Mesenchymal stem cell (in vitro differentiated cells and primary cell): ENCODE measurements at regions not wholly inside any gene's neighbourhood (a gene's known extent, or its start where the extent isn't known, plus 50 kb on each side); places are given as distances from the start of the nearest gene placed in this dataset.

Source experiments
- DNase-seq: peaks from one replicate; pipeline ENCODE4 v3.0.0-alpha.2; 2013
- H2AFZ ChIP-seq: one replicate; pipeline ENCODE4 v1.6.1; 2013; ENCODE audit warnings: low read depth, mild to moderate bottlenecking, control low read depth, inconsistent platforms, low read length, moderate library complexity
- H2AK5ac ChIP-seq: 2 replicates; pipeline ENCODE4 v1.6.1; 2013; ENCODE audit warnings: low read length, moderate library complexity, mild to moderate bottlenecking, inconsistent platforms; ENCODE audit not compliant: severe bottlenecking
- H2BK120ac ChIP-seq: one replicate; pipeline ENCODE4 v1.6.1; 2013; ENCODE audit warnings: low read depth, mild to moderate bottlenecking, inconsistent platforms, low read length, moderate library complexity
- H2BK12ac ChIP-seq, 2 experiments: one replicate each; pipeline ENCODE4 v1.6.1; 2013; ENCODE audit warnings: inconsistent platforms in 2 of 2, low read length in 2 of 2, mild to moderate bottlenecking in 2 of 2, moderate library complexity in 2 of 2, control low read depth in 1 of 2
- H2BK15ac ChIP-seq: one replicate; pipeline ENCODE4 v1.6.1; 2013; ENCODE audit warnings: mild to moderate bottlenecking, low read depth, inconsistent platforms; ENCODE audit not compliant: poor library complexity, severe bottlenecking
- H2BK5ac ChIP-seq: 2 replicates; pipeline ENCODE4 v1.6.1; 2013; ENCODE audit warnings: low read depth, mild to moderate bottlenecking, low read length, control low read depth, inconsistent platforms; ENCODE audit not compliant: poor library complexity, severe bottlenecking
- H3K14ac ChIP-seq, 2 experiments: one replicate each; pipeline ENCODE4 v1.6.1; 2013; ENCODE audit warnings: inconsistent platforms in 2 of 2, low read length in 2 of 2, control low read depth in 1 of 2, mild to moderate bottlenecking in 1 of 2, moderate library complexity in 1 of 2
- H3K18ac ChIP-seq, 2 experiments: one replicate each; pipeline ENCODE4 v1.6.1; 2013; ENCODE audit warnings: inconsistent platforms in 2 of 2, low read length in 2 of 2, control low read depth in 1 of 2, low read depth in 1 of 2, mild to moderate bottlenecking in 1 of 2
- H3K23ac ChIP-seq, 2 experiments: one replicate each; pipeline ENCODE4 v1.6.1; 2013; ENCODE audit warnings: inconsistent platforms in 2 of 2, low read length in 2 of 2, mild to moderate bottlenecking in 2 of 2, moderate library complexity in 2 of 2, control low read depth in 1 of 2
- H3K27ac ChIP-seq: 2 replicates; pipeline ENCODE4 v1.5.1; 2013; ENCODE audit warnings: mild to moderate bottlenecking, moderate library complexity, low read length, control low read depth, inconsistent platforms; ENCODE audit not compliant: poor library complexity, severe bottlenecking
- H3K27me3 ChIP-seq, 2 experiments: 2 replicates each; pipeline versions ENCODE4 v1.6.1 to v1.7.0; 2013; ENCODE audit warnings: low read length in 2 of 2, mild to moderate bottlenecking in 2 of 2, moderate library complexity in 2 of 2, control low read depth in 1 of 2, inconsistent platforms in 1 of 2; ENCODE audit not compliant: control insufficient read depth in 1 of 2, insufficient read depth in 1 of 2
- H3K36me3 ChIP-seq, 2 experiments: 2 replicates each; pipeline versions ENCODE4 v1.6.1 to v1.7.0; 2013; ENCODE audit warnings: low read length in 2 of 2, control low read depth in 1 of 2, inconsistent platforms in 1 of 2, low read depth in 1 of 2, mild to moderate bottlenecking in 1 of 2; ENCODE audit not compliant: insufficient read depth in 2 of 2, control insufficient read depth in 1 of 2
- H3K4ac ChIP-seq, 2 experiments: one replicate each; pipeline ENCODE4 v1.6.1; 2013; ENCODE audit warnings: inconsistent platforms in 2 of 2, low read length in 2 of 2, mild to moderate bottlenecking in 2 of 2, moderate library complexity in 2 of 2, control low read depth in 1 of 2, low read depth in 1 of 2
- H3K4me1 ChIP-seq: 2 replicates; pipeline ENCODE4 v1.6.1; 2013; ENCODE audit warnings: low read depth, low read length, control low read depth; ENCODE audit not compliant: control insufficient read depth, insufficient read depth
- H3K4me2 ChIP-seq: 2 replicates; pipeline ENCODE4 v1.6.1; 2013; ENCODE audit warnings: low read length, mild to moderate bottlenecking, inconsistent platforms; ENCODE audit not compliant: poor library complexity, severe bottlenecking
- H3K4me3 ChIP-seq, 2 experiments: 2 replicates each; pipeline versions ENCODE4 v1.5.1 to v1.7.0; 2013; ENCODE audit warnings: low read length in 2 of 2, mild to moderate bottlenecking in 2 of 2, control low read depth in 1 of 2, low read depth in 1 of 2; ENCODE audit not compliant: insufficient read depth in 1 of 2
- H3K79me1 ChIP-seq: replicated peaks from 2 replicates; pipeline ENCODE4 v1.6.1; 2013; ENCODE audit warnings: mild to moderate bottlenecking, control low read depth, low read length, inconsistent platforms; ENCODE audit not compliant: poor library complexity, severe bottlenecking
- H3K9ac ChIP-seq: 2 replicates; pipeline ENCODE4 v1.7.0; 2013; ENCODE audit warnings: mild to moderate bottlenecking, low read length, moderate library complexity
- H3K9me3 ChIP-seq: 2 replicates; pipeline ENCODE4 v1.7.0; 2013; ENCODE audit warnings: mild to moderate bottlenecking, low read length; ENCODE audit not compliant: control insufficient read depth
- H4K8ac ChIP-seq: one replicate; pipeline ENCODE4 v1.6.1; 2013; ENCODE audit warnings: inconsistent platforms, mild to moderate bottlenecking, low read length, moderate library complexity
- H4K91ac ChIP-seq: one replicate; pipeline ENCODE4 v1.6.1; 2013; ENCODE audit warnings: mild to moderate bottlenecking, low read length, inconsistent platforms
- WGBS: methylation state at CpG from one replicate; pipeline ENCODE4 v1.1.7; 2013; ENCODE audit warnings: mixed read lengths; 5-methylcytosine and 5-hydroxymethylcytosine counted together

DNA sequence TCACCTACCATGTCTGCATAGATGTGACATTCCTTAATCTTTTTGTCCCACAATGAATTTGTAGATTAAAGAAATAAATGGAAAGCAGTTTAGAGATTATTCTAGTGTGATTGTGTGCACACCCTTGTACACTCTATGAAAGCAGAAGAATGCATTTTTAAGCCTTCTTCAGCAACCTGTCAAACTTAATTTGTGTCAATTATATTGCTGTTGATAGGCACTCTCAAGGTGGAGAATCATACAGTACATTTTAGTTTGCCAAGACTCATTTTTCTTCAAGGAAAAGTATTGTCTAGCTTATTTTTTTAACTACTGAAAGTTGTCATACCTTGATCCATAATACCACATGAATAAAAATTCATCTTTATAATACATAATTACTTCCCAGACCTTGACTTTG is 1898.9 kb downstream of the OLFM4 start:
- no peak overlapping the region for H3K4ac ChIP-seq
- no peak overlapping the region for H2AFZ ChIP-seq
- no peak overlapping the region for H2BK5ac ChIP-seq
- H3K27ac ChIP-seq: no peak overlapping the region
- no peak overlapping the region for H3K23ac ChIP-seq
- no peak overlapping the region for H4K8ac ChIP-seq
- no peak overlapping the region for H3K9ac ChIP-seq
- no peak overlapping the region for H2BK120ac ChIP-seq
- H4K91ac ChIP-seq: no peak overlapping the region
- DNase-seq: no peak
- no peaks in the 10 kb centered on the region for H3K27me3 ChIP-seq
- no peaks in the 10 kb centered on the region for H3K36me3 ChIP-seq
- H2AK5ac ChIP-seq: no peak overlapping the region
- H3K18ac ChIP-seq: no peak overlapping the region
- H3K14ac ChIP-seq: no peak overlapping the region
- H3K4me3 ChIP-seq: no peak overlapping the region
- H2BK15ac ChIP-seq: no peak overlapping the region
- no peaks in the 10 kb centered on the region for H3K4me1 ChIP-seq
- peaks cover 6% of the 10 kb centered on the region for H3K9me3 ChIP-seq
- no peaks in the 10 kb centered on the region for H3K79me1 ChIP-seq
- H2BK12ac ChIP-seq: no peak overlapping the region
- H3K4me2 ChIP-seq: no peak overlapping the region

DNA sequence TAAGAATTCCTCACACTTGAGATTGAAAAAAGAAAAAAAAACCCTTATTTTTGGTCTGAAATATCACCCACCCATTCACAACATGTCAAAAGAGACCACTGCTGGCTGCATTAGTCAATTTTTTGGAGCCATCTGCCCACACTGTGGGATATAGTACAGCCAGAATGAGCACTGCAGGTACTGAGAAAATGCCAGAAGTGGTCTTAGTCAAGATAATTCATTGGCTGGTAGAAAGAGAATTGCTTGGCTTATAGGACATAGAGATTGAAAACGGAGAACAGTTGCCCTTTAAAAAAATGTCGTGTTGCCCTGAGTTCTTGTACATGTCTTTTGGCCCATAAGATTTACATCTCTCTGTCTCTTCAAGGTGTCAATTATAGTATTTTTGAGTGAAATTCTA is 1899.5 kb downstream of the OLFM4 start:
- no peak overlapping the region for H3K14ac ChIP-seq
- no peaks in the 10 kb centered on the region for H3K79me1 ChIP-seq
- H3K27me3 ChIP-seq: no peaks in the 10 kb centered on the region
- WGBS: 92% methylated on average over 2 of the region's 2 CpGs
- H3K4me3 ChIP-seq: no peak overlapping the region
- H2AFZ ChIP-seq: no peak overlapping the region
- H3K4me2 ChIP-seq: no peak overlapping the region
- H3K4me1 ChIP-seq: no peaks in the 10 kb centered on the region
- H4K8ac ChIP-seq: no peak overlapping the region
- H2BK15ac ChIP-seq: no peak overlapping the region
- no peak overlapping the region for H3K23ac ChIP-seq
- H3K18ac ChIP-seq: no peak overlapping the region
- H2BK12ac ChIP-seq: no peak overlapping the region
- no peak overlapping the region for H3K4ac ChIP-seq
- no peak overlapping the region for H3K9ac ChIP-seq
- H3K9me3 ChIP-seq: peaks cover 6% of the 10 kb centered on the region
- H3K36me3 ChIP-seq: no peaks in the 10 kb centered on the region
- DNase-seq: no peak
- H4K91ac ChIP-seq: no peak overlapping the region
- H2BK120ac ChIP-seq: no peak overlapping the region
- no peak overlapping the region for H2AK5ac ChIP-seq
- no peak overlapping the region for H3K27ac ChIP-seq
- no peak overlapping the region for H2BK5ac ChIP-seq

DNA sequence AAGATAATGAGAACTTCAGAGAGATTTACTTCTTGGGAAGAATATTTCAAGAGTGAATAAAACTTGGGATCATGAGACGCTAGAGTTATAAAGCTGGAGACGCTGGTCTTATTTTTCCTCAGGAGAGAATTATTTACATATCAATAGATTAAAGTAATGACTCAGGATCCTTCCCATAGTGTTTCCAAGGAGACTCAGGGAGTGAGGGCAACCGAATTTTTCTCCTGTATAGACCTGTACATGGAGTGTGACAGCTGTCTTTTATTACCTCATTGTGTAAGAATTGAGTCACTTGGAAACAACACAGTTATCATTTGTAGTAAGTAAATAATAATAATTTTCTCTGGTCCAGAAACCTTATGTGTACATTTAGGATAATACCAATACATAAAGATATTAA is 1905.5 kb downstream of the OLFM4 start:
- H3K18ac ChIP-seq: no peak overlapping the region
- no peak overlapping the region for H3K23ac ChIP-seq

DNA sequence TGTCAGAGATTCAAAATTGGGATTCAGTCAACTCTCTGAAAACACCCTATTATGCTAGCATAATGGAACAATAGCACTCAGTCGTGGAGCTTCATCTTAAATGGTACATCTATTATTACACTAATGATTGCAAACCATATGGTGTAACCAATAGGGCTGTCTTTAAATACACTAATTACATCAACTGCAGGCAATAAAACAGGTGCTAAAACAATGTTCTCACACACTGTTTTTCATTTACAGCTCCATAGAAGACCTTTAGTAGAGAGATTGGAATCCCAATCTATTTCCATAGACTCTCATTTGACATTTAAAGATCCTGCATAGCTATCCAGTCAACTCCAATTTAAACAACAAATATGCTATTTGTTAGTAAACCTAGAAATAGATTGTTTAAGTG is 1917.4 kb downstream of the OLFM4 start:
- no CpG with 5 or more reads among the region's 1 CpG for WGBS
- H3K36me3 ChIP-seq: no peaks in the 10 kb centered on the region
- no peak overlapping the region for H2AK5ac ChIP-seq
- no peak overlapping the region for H3K23ac ChIP-seq
- H4K91ac ChIP-seq: no peak overlapping the region
- no peaks in the 10 kb centered on the region for H3K4me1 ChIP-seq
- no peak overlapping the region for H3K4ac ChIP-seq
- H3K18ac ChIP-seq: no peak overlapping the region
- H2BK5ac ChIP-seq: no peak overlapping the region
- H3K27ac ChIP-seq: no peak overlapping the region
- H3K27me3 ChIP-seq: no peaks in the 10 kb centered on the region
- peaks cover 26% of the 10 kb centered on the region for H3K9me3 ChIP-seq
- H4K8ac ChIP-seq: no peak overlapping the region
- DNase-seq: no peak
- no peak overlapping the region for H3K9ac ChIP-seq
- H2AFZ ChIP-seq: no peak overlapping the region
- no peak overlapping the region for H3K14ac ChIP-seq
- H2BK12ac ChIP-seq: no peak overlapping the region
- H3K79me1 ChIP-seq: no peaks in the 10 kb centered on the region
- no peak overlapping the region for H2BK15ac ChIP-seq
- no peak overlapping the region for H3K4me3 ChIP-seq
- no peak overlapping the region for H2BK120ac ChIP-seq
- H3K4me2 ChIP-seq: no peak overlapping the region

More for the DNA sequence above, 1905.5 kb downstream of the OLFM4 start:
- 33% methylated on average over 1 of the region's 3 CpGs for WGBS
- H3K27me3 ChIP-seq: no peaks in the 10 kb centered on the region
- no peak overlapping the region for H4K91ac ChIP-seq
- no peak overlapping the region for H2AK5ac ChIP-seq
- no peak overlapping the region for H3K4me3 ChIP-seq
- no peak overlapping the region for H3K27ac ChIP-seq
- H3K4me2 ChIP-seq: no peak overlapping the region
- no peaks in the 10 kb centered on the region for H3K4me1 ChIP-seq
- H2BK15ac ChIP-seq: no peak overlapping the region
- H3K79me1 ChIP-seq: no peaks in the 10 kb centered on the region
- H2AFZ ChIP-seq: no peak overlapping the region
- no peak overlapping the region for H2BK12ac ChIP-seq
- H3K14ac ChIP-seq: no peak overlapping the region
- no peak overlapping the region for H3K9ac ChIP-seq
- no peak overlapping the region for H4K8ac ChIP-seq
- DNase-seq: no peak
- H3K4ac ChIP-seq: no peak overlapping the region
- no peak overlapping the region for H2BK5ac ChIP-seq
- H2BK120ac ChIP-seq: no peak overlapping the region
- peaks cover 8% of the 10 kb centered on the region for H3K9me3 ChIP-seq
- no peaks in the 10 kb centered on the region for H3K36me3 ChIP-seq
